B cell (primary cell): ENCODE measurements at regions not wholly inside any gene's neighbourhood (a gene's known extent, or its start where the extent isn't known, plus 50 kb on each side); places are given as distances from the start of the nearest gene placed in this dataset.
"Not testable (repeated sequence)": the region's sequence is repeated elsewhere in the genome, so short reads cannot be mapped to it uniquely, and the experiment has no call there.

Source experiments
- ATAC-seq: fragments of 200-7000 bp; cut with Tn5 transposase; one replicate; pipeline ENCODE4 v1.10.0; 2021; ENCODE audit warnings: low read depth, mild to moderate bottlenecking, moderate number of reproducible peaks, moderate library complexity
- CTCF ChIA-PET: fragments of 350-600 bp; sonication (Branson Sonifier 250); formaldehyde crosslinking; loops from one replicate; lab custom pipeline; 2021; ENCODE audit warnings: antibody characterized with exemption, inconsistent platforms; lab: Charles Lee
- POLR2A ChIA-PET: fragments of 350-600 bp; sonication (Branson Sonifier 250); formaldehyde crosslinking; loops from one replicate; lab custom pipeline; 2021; ENCODE audit warnings: antibody characterized with exemption; lab: Charles Lee
- DNase-seq: peaks from one replicate; pipeline ENCODE4 v3.0.0; 2013
- H2AFZ ChIP-seq: 2 replicates; pipeline ENCODE4 v1.6.1; 2012; ENCODE audit warnings: mild to moderate bottlenecking, low read depth, low read length; ENCODE audit not compliant: insufficient read depth, poor library complexity, severe bottlenecking
- H3K27ac ChIP-seq, 2 donors: 1 replicate in 1 of 2; 2 replicates in 1 of 2; pipeline ENCODE4 v1.5.1; 2012 to 2013; ENCODE audit warnings: low read length in 2 of 2, mild to moderate bottlenecking in 2 of 2, moderate library complexity in 1 of 2
- H3K27me3 ChIP-seq, 4 experiments: fragments of 200-600 bp in 1 of 4; sonication (generic) in 1 of 4; replicated peaks in 1 of 4; 1 replicate in 2 of 4; 2 replicates in 2 of 4; pipeline versions ENCODE4 v1.6.1 to v1.7.0; 2013 to 2016; ENCODE audit warnings: low read length in 3 of 4, mild to moderate bottlenecking in 2 of 4, mixed read lengths in 1 of 4, moderate library complexity in 1 of 4; ENCODE audit not compliant: insufficient read depth in 4 of 4, control insufficient read depth in 3 of 4; ENCODE audit errors: control extremely low read depth in 1 of 4
- H3K36me3 ChIP-seq, 2 experiments: replicated peaks in 1 of 2; 1 replicate in 1 of 2; 2 replicates in 1 of 2; pipeline versions ENCODE4 v1.6.1 to v1.7.1; 2013; ENCODE audit warnings: low read length in 1 of 2; ENCODE audit not compliant: insufficient read depth in 2 of 2, control insufficient read depth in 1 of 2; ENCODE audit errors: control extremely low read depth in 1 of 2, extremely low read depth in 1 of 2
- H3K4me1 ChIP-seq, 2 donors: fragments of 200-600 bp in 1 of 2; sonication (generic) in 1 of 2; 1 replicate in 1 of 2; 2 replicates in 1 of 2; pipeline versions ENCODE4 v1.5.1 to v1.6.1; 2013 to 2017; ENCODE audit warnings: low read length in 2 of 2; ENCODE audit not compliant: control insufficient read depth in 2 of 2, insufficient read depth in 2 of 2
- H3K4me2 ChIP-seq: replicated peaks from 2 replicates; pipeline ENCODE3; 2012; ENCODE audit warnings: mild to moderate bottlenecking, low read depth, low read length; ENCODE audit not compliant: poor library complexity, severe bottlenecking
- H3K4me3 ChIP-seq, 5 experiments: fragments of 200-600 bp in 1 of 5; sonication (generic) in 1 of 5; 1 replicate in 3 of 5; 2 replicates in 2 of 5; pipeline versions ENCODE4 v1.5.1 to v1.7.0; 2011 to 2016; ENCODE audit warnings: low read length in 4 of 5, mild to moderate bottlenecking in 4 of 5, low read depth in 2 of 5, control low read depth in 1 of 5, moderate library complexity in 1 of 5; ENCODE audit not compliant: insufficient read depth in 1 of 5; ENCODE audit errors: control extremely low read depth in 1 of 5, extremely low read depth in 1 of 5
- H3K79me2 ChIP-seq: fragments of 200-600 bp; sonication (generic); one replicate; pipeline ENCODE4 v1.6.0; 2016; ENCODE audit warnings: low read length; ENCODE audit not compliant: control insufficient read depth, insufficient read depth
- H3K9ac ChIP-seq: fragments of 200-600 bp; sonication (generic); 2 replicates; pipeline ENCODE4 v1.6.1; 2017; ENCODE audit warnings: mild to moderate bottlenecking, low read length, moderate library complexity
- H3K9me3 ChIP-seq, 3 donors: one replicate each; pipeline versions ENCODE4 v1.6.1 to v1.7.1; 2013; ENCODE audit warnings: low read length in 2 of 3; ENCODE audit not compliant: control insufficient read depth in 2 of 3, insufficient read depth in 1 of 3; ENCODE audit errors: control extremely low read depth in 1 of 3
- H4K20me1 ChIP-seq: 2 replicates; pipeline ENCODE4 v1.6.0; 2012; ENCODE audit warnings: mild to moderate bottlenecking, low read length; ENCODE audit not compliant: insufficient read depth, control insufficient read depth, poor library complexity, severe bottlenecking
- H3K27ac Mint-ChIP-seq: one replicate; pipeline ENCODE4 v1.8.0; 2021; ENCODE audit warnings: mixed read lengths
- H3K27me3 Mint-ChIP-seq: one replicate; pipeline ENCODE4 v1.8.0; 2021; ENCODE audit warnings: mixed read lengths
- H3K4me1 Mint-ChIP-seq: one replicate; pipeline ENCODE4 v1.8.0; 2021; ENCODE audit warnings: mixed read lengths
- H3K4me3 Mint-ChIP-seq: one replicate; pipeline ENCODE4 v1.8.0; 2021; ENCODE audit warnings: mixed read lengths
- H3K9me3 Mint-ChIP-seq: one replicate; pipeline ENCODE4 v1.8.0; 2022; ENCODE audit warnings: mixed read lengths; ENCODE audit not compliant: insufficient read depth
- CTCF ChIP-seq: fragments of 200-600 bp; IDR thresholded peaks from one replicate; pipeline ENCODE4 v1.8.0; 2022; ENCODE audit warnings: antibody characterized with exemption, mild to moderate bottlenecking
- EZH2 ChIP-seq: IDR thresholded peaks from 2 replicates; pipeline ENCODE4 v1.6.1; 2012; ENCODE audit warnings: borderline replicate concordance, low read depth, mild to moderate bottlenecking, moderate library complexity, low read length; ENCODE audit not compliant: insufficient read depth, poor library complexity, severe bottlenecking
- WGBS: methylation state at CpG from one replicate; pipeline ENCODE4 v1.1.5; 2013; ENCODE audit warnings: missing lambda C conversion rate; ENCODE audit not compliant: insufficient coverage; 5-methylcytosine and 5-hydroxymethylcytosine counted together
- intact Hi-C: fragments of 100-400 bp; cut with micrococcal nuclease; formaldehyde crosslinking; loops from one replicate; pipeline ENCODE4 v1.10.0; 2022

GRCh38 chr12:88834226-88834625 lies 254.0 kb upstream of the KITLG start:
- Histone ChIP-seq H3K36me3 (no peaks in the 10 kb centered on the region), H3K9ac (no peak overlapping the region), H2AFZ (no peak overlapping the region), H3K27ac (no peak overlapping the region), H3K4me1 (no peaks in the 10 kb centered on the region), H3K27me3 (no peaks in the 10 kb centered on the region), H3K9me3 (peaks cover 0 to 8% (median 7%) of the 10 kb centered on the region in 3 donors), H3K4me2 (no peak overlapping the region), H4K20me1 (no peaks in the 10 kb centered on the region), H3K4me3 (no peak overlapping the region), H3K79me2 (no peaks in the 10 kb centered on the region)
- ChIA-PET CTCF (no interaction called here), POLR2A (no interaction called here)
- Mint-ChIP-seq H3K4me1 (no peaks in the 10 kb centered on the region), H3K4me3 (no peak overlapping the region), H3K27me3 (no peaks in the 10 kb centered on the region), H3K27ac (no peak overlapping the region), H3K9me3 (peaks cover 3% of the 10 kb centered on the region)
- TF ChIP-seq EZH2, result no peak
- TF ChIP-seq CTCF, result no peak
- no peak for ATAC-seq
- intact Hi-C loops, result no loop called here
- WGBS, result no CpG with 5 or more reads among the region's 1 CpG
- DNase-seq, result no peak

- no peak for DNase-seq
- H3K79me2 ChIP-seq, result no peaks in the 10 kb centered on the region
- H3K27ac ChIP-seq, result no peak overlapping the region
- POLR2A ChIA-PET, result no interaction called here
- no peaks in the 10 kb centered on the region for H4K20me1 ChIP-seq
- no peak for TF ChIP-seq CTCF
- no peak for TF ChIP-seq EZH2
- H3K27ac Mint-ChIP-seq, result no peak overlapping the region
- H3K27me3 ChIP-seq, result no peaks in the 10 kb centered on the region
- H3K4me1 Mint-ChIP-seq, result no peaks in the 10 kb centered on the region
- H3K9me3 Mint-ChIP-seq, result peaks cover 6% of the 10 kb centered on the region
- CTCF ChIA-PET, result no interaction called here
- H3K9me3 ChIP-seq, result peaks cover 0 to 7% (median 3%) of the 10 kb centered on the region in 3 donors
- intact Hi-C loops, result no loop called here
- H3K4me1 ChIP-seq, result no peaks in the 10 kb centered on the region
- H3K4me3 ChIP-seq, result no peak overlapping the region
- H3K4me3 Mint-ChIP-seq, result no peak overlapping the region
- no peaks in the 10 kb centered on the region for H3K36me3 ChIP-seq
- ATAC-seq, result no peak
- H3K9ac ChIP-seq, result no peak overlapping the region
- H2AFZ ChIP-seq, result no peak overlapping the region
- H3K27me3 Mint-ChIP-seq, result no peaks in the 10 kb centered on the region
- H3K4me2 ChIP-seq, result no peak overlapping the region
These were observed 253.4 kb upstream of the KITLG start for GRCh38 chr12:88833641-88834116.

- H3K36me3 ChIP-seq, H3K27ac ChIP-seq, H3K4me1 ChIP-seq, H3K9ac ChIP-seq, CTCF ChIA-PET, ATAC-seq, H3K9me3 Mint-ChIP-seq, H3K4me1 Mint-ChIP-seq, H4K20me1 ChIP-seq, DNase-seq, H3K4me3 Mint-ChIP-seq, POLR2A ChIA-PET, H3K9me3 ChIP-seq, H3K27me3 Mint-ChIP-seq, H3K4me2 ChIP-seq, H3K27ac Mint-ChIP-seq, H3K79me2 ChIP-seq, H3K4me3 ChIP-seq, intact Hi-C loops, H2AFZ ChIP-seq, H3K27me3 ChIP-seq: not testable (repeated sequence)
- no CpG with 5 or more reads among the region's 2 CpGs for WGBS
These were observed 248.3 kb upstream of the KITLG start for GRCh38 chr12:88828537-88828936.
